HEK293T (cell line): ENCODE measurements at regions not wholly inside any gene's neighbourhood (a gene's known extent, or its start where the extent isn't known, plus 50 kb on each side); places are given as distances from the start of the nearest gene placed in this dataset.
"Not testable (repeated sequence)": the region's sequence is repeated elsewhere in the genome, so short reads cannot be mapped to it uniquely, and the experiment has no call there.

Experiments used
- CTCF ChIA-PET: fragments of 350-600 bp; formaldehyde crosslinking; extraction: SDS; loops from one replicate; lab custom pipeline; 2021; ENCODE audit warnings: antibody characterized with exemption, inconsistent platforms; lab: Yijun Ruan, JAX
- POLR2A ChIA-PET: fragments of 350-600 bp; formaldehyde crosslinking; extraction: SDS; loops from one replicate; lab custom pipeline; 2020; ENCODE audit warnings: antibody characterized with exemption, inconsistent platforms; lab: Yijun Ruan, JAX
- DNase-seq: peaks from one replicate; pipeline ENCODE4 v3.0.0; 2012; ENCODE audit warnings: mixed read lengths; ENCODE audit errors: extremely low spot score
- ARNT ChIP-seq: fragments of 450-650 bp; IDR thresholded peaks from 2 replicates; pipeline ENCODE4 v1.6.1; 2017; ENCODE audit warnings: mild to moderate bottlenecking
- BHLHE40 ChIP-seq: fragments of 450-650 bp; IDR thresholded peaks from 2 replicates; pipeline ENCODE4 v1.6.1; 2016; ENCODE audit warnings: mild to moderate bottlenecking, moderate library complexity, borderline replicate concordance
- CTBP1 ChIP-seq: fragments of 450-650 bp; IDR thresholded peaks from 2 replicates; pipeline ENCODE4 v1.6.1; 2016; ENCODE audit warnings: borderline replicate concordance
- ELF4 ChIP-seq: fragments of 450-650 bp; IDR thresholded peaks from 2 replicates; pipeline ENCODE4 v1.6.1; 2017; ENCODE audit warnings: antibody characterized with exemption
- FOXA1 ChIP-seq: fragments of 450-650 bp; IDR thresholded peaks from 2 replicates; pipeline ENCODE4 v1.6.1; 2016; ENCODE audit warnings: mild to moderate bottlenecking
- FOXK2 ChIP-seq: fragments of 450-650 bp; IDR thresholded peaks from 2 replicates; pipeline ENCODE4 v1.6.1; 2016; ENCODE audit warnings: mild to moderate bottlenecking
- FOXM1 ChIP-seq: fragments of 450-650 bp; IDR thresholded peaks from 2 replicates; pipeline ENCODE4 v1.6.1; 2017; ENCODE audit warnings: mild to moderate bottlenecking, borderline replicate concordance
- HDGF ChIP-seq: fragments of 450-650 bp; IDR thresholded peaks from 2 replicates; pipeline ENCODE4 v1.6.1; 2017; ENCODE audit warnings: antibody characterized with exemption, borderline replicate concordance
- L3MBTL2 ChIP-seq: fragments of 450-650 bp; conservative IDR thresholded peaks from 2 replicates; pipeline ENCODE4 v1.6.1; 2016; ENCODE audit warnings: mild to moderate bottlenecking
- LEF1 ChIP-seq: fragments of 450-650 bp; IDR thresholded peaks from 2 replicates; pipeline ENCODE4 v1.6.1; 2017; ENCODE audit warnings: mild to moderate bottlenecking, borderline replicate concordance
- NFRKB ChIP-seq: fragments of 450-650 bp; IDR thresholded peaks from 2 replicates; pipeline ENCODE4 v1.6.1; 2016; ENCODE audit warnings: mild to moderate bottlenecking, moderate library complexity
- PKNOX1 ChIP-seq: fragments of 450-650 bp; IDR thresholded peaks from 2 replicates; pipeline ENCODE4 v1.6.1; 2016
- SP1 ChIP-seq: fragments of 450-650 bp; IDR thresholded peaks from 2 replicates; pipeline ENCODE4 v1.6.1; 2017
- SUZ12 ChIP-seq: fragments of 450-650 bp; IDR thresholded peaks from 2 replicates; pipeline ENCODE4 v1.6.1; 2016; ENCODE audit warnings: mild to moderate bottlenecking
- TARDBP ChIP-seq: fragments of 450-650 bp; IDR thresholded peaks from 2 replicates; pipeline ENCODE4 v1.6.1; 2016
- ZNF384 ChIP-seq: fragments of 450-650 bp; IDR thresholded peaks from 2 replicates; pipeline ENCODE4 v1.6.1; 2016

- TF ChIP-seq NFRKB (no peak), ELF4 (no peak), LEF1 (no peak), HDGF (no peak), FOXM1 (no peak), FOXA1 (no peak), BHLHE40 (no peak)
- DNase-seq, result no peak
- CTCF ChIA-PET, result no interaction called here
- POLR2A ChIA-PET, result no interaction called here
Observed at GRCh38 chr10:117797296-117797695, 249.4 kb downstream of the RAB11FIP2 start.

- ChIA-PET POLR2A (interaction anchor here (0.6 kb wide), 1 partner anchor 171 kb away, joined by 3 read pairs; no protein-coding TSS in a partner anchor), CTCF (no interaction called here)
- no peak for DNase-seq
- TF ChIP-seq ELF4 (no peak), ARNT (no peak), L3MBTL2 (no peak), SP1 (no peak), FOXM1 (no peak), CTBP1 (no peak)
Observed at GRCh38 chr10:117801691-117802090, 245.1 kb downstream of the RAB11FIP2 start.

GRCh38 chr10:117804470-117805011, 242.2 kb downstream of the RAB11FIP2 start:
- ChIA-PET CTCF (no interaction called here), POLR2A (no interaction called here)
- no peak for DNase-seq
- TF ChIP-seq HDGF (no peak), SUZ12 (no peak), TARDBP (no peak), SP1 (no peak), NFRKB (no peak), BHLHE40 (no peak), CTBP1 (no peak), FOXA1 (no peak), FOXK2 (no peak), LEF1 (no peak), ELF4 (no peak), ZNF384 (no peak), FOXM1 (no peak), L3MBTL2 (no peak), PKNOX1 (no peak)

- TF ChIP-seq LEF1, result no peak
- CTCF ChIA-PET, result no interaction called here
- POLR2A ChIA-PET, result no interaction called here
- DNase-seq, result no peak
Observed at GRCh38 chr10:117805139-117805538, 241.6 kb downstream of the RAB11FIP2 start.

- TF ChIP-seq ZNF384, result no peak
- TF ChIP-seq ELF4, result no peak
- ChIA-PET POLR2A (no interaction called here), CTCF (interaction anchor here (0.6 kb wide), 1 partner anchor 479 kb away, joined by 3 read pairs; no protein-coding TSS in a partner anchor)
- no peak for DNase-seq
Observed at GRCh38 chr10:117807441-117807840, 239.3 kb downstream of the RAB11FIP2 start.

- CTCF ChIA-PET, DNase-seq: not testable (repeated sequence)
Observed at GRCh38 chr10:117815816-117816215, 230.9 kb downstream of the RAB11FIP2 start.

GRCh38 chr10:117817116-117817515, 229.6 kb downstream of the RAB11FIP2 start:
- DNase-seq, result no peak
- ChIA-PET POLR2A (no interaction called here), CTCF (no interaction called here)
- TF ChIP-seq L3MBTL2 (no peak), FOXA1 (no peak), SUZ12 (no peak), NFRKB (no peak), BHLHE40 (no peak), ZNF384 (no peak), ARNT (no peak), TARDBP (no peak)

More at GRCh38 chr10:117815816-117816215, 230.9 kb downstream of the RAB11FIP2 start:
- POLR2A ChIA-PET, result not testable (repeated sequence)

GRCh38 chr10:117818721-117819120, 228.0 kb downstream of the RAB11FIP2 start:
- DNase-seq, result no peak
- POLR2A ChIA-PET, result no interaction called here
- no peak for TF ChIP-seq LEF1
- no peak for TF ChIP-seq CTBP1
- TF ChIP-seq PKNOX1, result no peak
- no peak for TF ChIP-seq SUZ12
- TF ChIP-seq L3MBTL2, result no peak
- TF ChIP-seq ARNT, result no peak
- no peak for TF ChIP-seq FOXM1
- no peak for TF ChIP-seq NFRKB
- TF ChIP-seq ELF4, result no peak
- TF ChIP-seq BHLHE40, result no peak
- no peak for TF ChIP-seq FOXK2
- no peak for TF ChIP-seq TARDBP
- TF ChIP-seq HDGF, result no peak
- no peak for TF ChIP-seq SP1
- no peak for TF ChIP-seq FOXA1
- TF ChIP-seq ZNF384, result no peak
- CTCF ChIA-PET, result no interaction called here
